C4-2B (cell line): ENCODE measurements at regions not wholly inside any gene's neighbourhood (a gene's known extent, or its start where the extent isn't known, plus 50 kb on each side); places are given as distances from the start of the nearest gene placed in this dataset.

ENCODE experiments used
- CTCF ChIP-seq: fragments of 450-650 bp; conservative IDR thresholded peaks from 2 replicates; pipeline ENCODE4 v1.5.1; 2017; ENCODE audit warnings: mild to moderate bottlenecking
- ZFX ChIP-seq: fragments of 450-650 bp; IDR thresholded peaks from 2 replicates; pipeline ENCODE4 v1.6.1; 2017

- TF ChIP-seq CTCF (no peak), ZFX (no peak)
Observed at GRCh38 chr6:78363688-78364087, 503.7 kb upstream of the IRAK1BP1 start.
